ENCODE measurements at regions not wholly inside any gene's neighbourhood (a gene's known extent, or its start where the extent isn't known, plus 50 kb on each side); places are given as distances from the start of the nearest gene placed in this dataset.
A peak's percentile ranks its signal among the peaks of the same experiment; 100 is the strongest.

DNA sequence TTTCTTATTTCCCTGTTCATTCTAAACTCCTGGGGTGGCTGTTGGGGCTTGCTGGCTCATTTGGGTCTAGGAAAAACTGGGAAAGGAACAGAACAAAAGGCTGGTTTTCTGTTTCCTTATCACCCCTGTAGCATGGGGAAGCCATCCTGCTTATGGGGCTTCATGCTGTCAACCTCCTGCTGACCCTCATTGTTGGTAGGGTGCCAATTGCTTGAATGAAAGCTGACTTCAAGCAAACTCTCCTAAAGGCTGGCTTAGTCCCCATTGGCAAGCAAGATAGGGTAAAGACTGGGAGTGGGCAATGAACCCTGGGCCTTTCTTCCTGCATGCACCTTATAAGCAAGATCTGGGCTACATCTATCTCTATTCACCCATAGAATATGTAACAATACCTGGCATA, 511.6 kb downstream of the DMAC1 start:
- no peak for DNase-seq

GRCh38 chr9:7287065-7287464, 512.5 kb downstream of the DMAC1 start:
- DNase-seq: peak; percentile 97

GRCh38 chr9:7286101-7286500, 513.5 kb downstream of the DMAC1 start:
- DNase-seq: no peak

DNA sequence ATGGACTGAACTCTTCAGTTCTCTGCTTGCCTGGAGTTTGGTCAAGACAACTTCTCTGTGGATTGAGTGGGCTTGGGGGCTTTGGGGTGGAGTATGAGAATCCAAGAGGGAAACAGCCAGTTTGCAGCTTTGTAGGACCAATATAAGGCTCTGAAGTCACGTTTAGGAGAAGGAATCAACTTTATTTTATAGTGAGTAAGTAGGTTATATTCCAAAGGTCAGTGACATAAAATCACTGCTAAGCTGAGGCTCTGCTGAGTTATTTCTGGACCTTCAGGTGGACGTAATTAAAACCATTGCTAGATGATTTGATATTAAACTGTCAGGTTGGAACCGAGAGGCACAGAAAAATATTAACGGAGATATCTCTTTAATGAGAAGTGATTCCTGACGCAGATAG, 514.4 kb downstream of the DMAC1 start:
- no peak for DNase-seq

DNA sequence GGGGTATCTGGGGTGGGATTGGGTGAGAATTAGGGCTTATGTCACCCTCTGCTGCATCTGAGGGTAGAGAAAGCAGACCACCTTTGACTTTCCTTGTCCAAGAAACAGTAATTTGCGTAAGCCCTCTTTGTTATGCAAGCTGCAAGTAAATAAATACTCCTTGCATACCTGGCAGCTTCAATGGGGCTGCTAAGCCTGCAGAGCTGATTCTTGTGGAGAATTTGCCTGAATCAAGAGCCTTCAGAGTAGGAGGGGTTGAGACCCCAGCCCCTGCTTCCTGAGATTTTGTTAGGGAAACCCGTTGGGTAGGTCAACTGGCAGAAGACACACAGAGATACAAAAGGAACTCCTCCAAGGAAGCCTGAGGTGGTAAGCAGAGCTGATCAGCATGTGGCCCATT, 515.1 kb downstream of the DMAC1 start:
- DNase-seq: no peak

DNA sequence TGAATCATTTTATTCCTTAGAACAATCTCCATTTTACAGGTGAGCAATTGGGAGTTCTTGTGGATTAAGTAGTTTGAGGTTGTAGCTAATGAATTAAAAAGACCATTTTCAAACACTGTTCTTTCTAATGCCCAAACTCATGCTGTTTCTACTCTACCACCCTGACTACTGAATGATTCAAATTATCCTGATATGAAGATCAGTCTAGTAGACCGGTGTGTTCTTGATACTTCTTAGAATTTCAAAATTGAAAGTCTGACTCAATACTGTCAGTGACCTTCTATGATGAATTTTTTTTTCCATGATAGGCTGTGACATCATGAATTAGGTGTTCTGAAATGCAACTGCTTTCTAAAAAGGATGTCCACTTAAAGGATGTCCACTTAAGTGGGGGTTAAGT, 515.5 kb downstream of the DMAC1 start:
- DNase-seq: no peak

GRCh38 chr9:7273575-7273974, 515.8 kb downstream of the KDM4C start:
- DNase-seq: no peak

GRCh38 chr9:7266911-7267595, 509.3 kb downstream of the KDM4C start:
- peak; percentile 84 for DNase-seq

GRCh38 chr9:7265181-7265580, 507.4 kb downstream of the KDM4C start:
- DNase-seq: peak; percentile 19

DNA sequence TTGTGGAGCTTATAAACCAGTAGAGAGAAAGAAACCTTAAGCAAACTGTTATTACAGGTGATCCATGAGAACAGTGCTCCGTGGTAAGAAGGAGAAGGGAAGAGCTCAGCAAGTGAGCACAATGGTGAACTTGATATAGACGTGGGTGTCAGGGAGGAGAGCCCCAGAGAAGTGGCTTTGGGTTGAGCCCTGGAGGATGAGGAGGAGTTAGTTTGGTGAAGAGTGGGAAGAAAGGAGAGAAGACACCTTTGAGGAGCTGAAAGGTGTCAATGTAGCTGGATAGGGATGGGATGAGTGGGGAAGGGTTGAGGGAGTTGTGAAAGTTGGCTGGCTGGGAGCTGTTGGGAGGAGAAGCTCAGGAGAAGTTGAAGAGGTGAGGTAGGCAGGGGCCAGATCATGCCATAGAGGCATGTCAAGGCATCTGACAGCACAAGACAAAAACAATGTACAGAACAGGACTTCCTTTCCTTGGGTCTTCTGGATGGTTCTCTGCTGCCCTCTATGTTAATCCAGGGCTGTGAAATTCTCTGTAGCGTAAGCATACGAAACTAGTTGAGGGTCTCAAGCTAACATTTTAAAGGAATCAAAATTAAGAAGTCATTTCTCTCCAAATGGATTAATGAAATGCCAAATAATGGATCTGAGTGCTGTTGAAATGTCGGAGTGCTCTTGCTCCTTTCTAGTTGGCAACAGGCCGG, 501.9 kb downstream of the KDM4C start:
- no peak for DNase-seq

- peak; percentile 27 for DNase-seq
Observed at GRCh38 chr9:7258688-7259396, 501.1 kb downstream of the KDM4C start.

DNA sequence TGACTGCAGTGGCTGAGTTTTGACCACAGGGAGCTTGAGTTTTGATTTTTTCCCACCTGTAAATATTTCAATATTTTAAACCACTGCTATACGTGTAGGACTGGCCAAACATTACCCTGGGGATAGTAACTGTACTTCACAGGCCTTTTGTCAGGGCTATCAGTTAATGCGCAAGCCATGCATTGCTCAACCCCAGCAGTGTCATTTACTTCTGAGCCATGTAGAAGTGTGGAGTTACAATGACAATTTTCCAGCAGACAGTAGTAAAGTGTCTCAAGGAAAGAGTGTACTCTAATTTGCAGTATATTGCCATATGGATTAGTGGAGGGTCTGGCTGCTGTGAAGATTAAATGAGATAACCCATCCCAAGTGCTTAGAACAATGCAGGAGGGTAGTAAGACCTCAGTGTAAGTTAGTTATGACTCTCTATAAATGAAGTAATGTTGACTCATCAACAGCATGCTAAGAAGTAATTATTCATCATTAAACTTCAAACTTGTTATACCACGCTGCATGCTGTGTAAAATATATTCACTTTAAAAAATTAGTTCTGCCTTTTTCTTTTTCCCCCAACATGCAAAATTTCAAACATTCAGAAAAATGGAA, 489.2 kb downstream of the KDM4C start:
- no peak for DNase-seq

DNA sequence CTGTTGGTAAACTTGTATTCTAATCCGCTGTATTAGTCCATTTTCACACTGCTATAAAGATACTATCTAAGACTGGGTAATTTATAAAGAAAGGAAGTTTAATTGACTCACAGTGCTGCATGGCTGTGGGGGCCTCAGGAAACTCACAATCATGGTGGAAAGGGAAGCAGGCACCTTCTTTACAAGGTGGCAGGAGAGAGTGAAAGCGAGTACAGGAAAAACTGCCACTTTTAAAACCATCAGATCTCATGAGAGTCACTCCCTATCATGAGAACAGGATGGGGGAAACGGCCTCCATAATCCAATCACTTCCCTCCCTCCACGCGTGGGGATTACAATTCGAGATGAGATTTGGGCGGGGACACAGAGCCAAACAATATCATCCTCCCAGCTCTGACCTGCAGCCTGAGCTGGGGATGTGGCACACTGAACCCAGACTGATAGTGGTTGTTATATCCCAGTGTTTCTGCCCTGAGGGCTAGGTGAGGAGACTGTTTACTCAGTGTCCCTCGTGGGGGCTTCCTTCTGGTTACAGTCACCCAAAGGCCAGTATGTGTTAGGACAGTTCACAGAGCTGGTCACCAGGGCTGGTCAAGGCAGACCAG, 488.3 kb downstream of the KDM4C start:
- DNase-seq: no peak

GRCh38 chr9:7243838-7244237, 486.1 kb downstream of the KDM4C start:
- DNase-seq: no peak

DNA sequence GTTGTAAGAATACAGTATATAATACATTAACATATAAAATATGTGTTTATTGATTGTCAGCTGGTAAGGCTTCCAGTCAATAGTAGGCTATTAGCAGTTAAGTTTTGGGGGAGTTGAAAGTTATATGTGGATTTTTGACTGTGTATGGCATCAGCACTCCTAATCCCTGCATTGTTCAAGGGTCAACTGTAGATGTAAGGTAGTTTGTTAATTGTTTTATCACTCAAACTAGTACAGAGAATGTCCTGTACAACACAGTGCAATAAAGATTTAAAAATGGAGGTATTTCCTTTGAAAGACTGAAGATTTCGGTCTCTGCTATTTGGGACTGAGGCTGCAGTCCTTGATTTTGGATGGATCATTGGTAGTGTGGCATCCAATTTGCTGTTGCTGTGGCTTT, 484.4 kb downstream of the KDM4C start:
- no peak for DNase-seq

- no peak for DNase-seq
Observed at GRCh38 chr9:7241694-7242093, 483.9 kb downstream of the KDM4C start.

DNA sequence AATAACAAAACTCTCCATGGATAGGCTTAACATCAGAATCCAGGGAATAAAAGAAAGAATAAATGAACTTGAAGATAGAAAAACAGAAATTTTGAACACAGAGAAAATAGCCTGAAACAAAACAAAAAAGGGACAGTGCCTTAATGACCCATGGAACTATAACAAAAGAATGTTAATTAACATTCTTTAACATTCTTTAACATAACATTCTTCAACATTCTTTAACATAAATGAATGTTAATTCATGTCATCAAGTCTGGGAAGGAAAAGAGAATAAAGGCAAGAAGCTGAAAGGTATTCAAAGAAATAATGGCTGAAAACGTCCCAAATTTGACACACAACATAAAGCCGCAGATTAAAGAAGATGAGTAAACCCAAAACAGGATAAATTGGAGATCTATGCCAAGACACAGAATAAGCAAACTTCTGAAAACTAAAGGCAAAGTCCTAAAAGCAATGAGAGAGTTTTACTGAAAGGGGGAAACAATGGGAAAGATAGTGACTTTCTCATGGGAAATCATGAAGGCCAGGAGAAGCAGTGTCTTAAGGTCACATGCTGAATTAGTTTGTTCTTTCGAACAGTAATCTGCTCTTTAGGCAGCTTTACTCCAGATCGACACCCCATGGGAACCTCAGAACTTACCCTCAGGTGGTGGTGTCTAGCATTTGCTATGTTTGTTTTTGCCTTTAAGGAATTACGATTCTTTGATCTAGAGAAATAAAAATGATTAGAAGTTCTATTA, 483.0 kb downstream of the KDM4C start:
- no peak for DNase-seq

DNA sequence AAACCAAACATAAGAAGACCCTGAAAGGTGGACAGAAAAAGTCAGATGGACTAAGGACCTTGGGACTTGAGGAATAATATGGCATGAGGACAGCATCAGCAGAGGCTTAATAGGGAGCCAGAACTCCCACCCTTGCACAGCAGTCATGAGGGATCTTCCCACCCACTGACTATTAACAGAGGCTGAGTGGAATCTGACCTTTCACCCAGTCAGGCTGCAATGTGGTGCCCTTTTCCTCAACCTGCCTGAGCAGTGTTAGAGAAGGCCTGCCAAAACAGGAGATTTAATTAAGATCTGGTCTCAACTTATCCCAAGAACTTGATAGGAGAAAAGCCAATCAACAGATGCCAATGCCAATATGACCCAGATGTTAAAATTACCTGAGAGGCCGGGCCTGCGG, 481.9 kb downstream of the KDM4C start:
- no peak for DNase-seq

- DNase-seq: no peak
Observed at GRCh38 chr9:7238247-7238637, 480.5 kb downstream of the KDM4C start.

GRCh38 chr9:7237473-7238246, 479.9 kb downstream of the KDM4C start:
- peak; percentile 92 for DNase-seq

- no peak for DNase-seq
Observed at GRCh38 chr9:7236186-7236585, 478.4 kb downstream of the KDM4C start.

- DNase-seq: no peak
Observed at GRCh38 chr9:7234144-7234543, 476.4 kb downstream of the KDM4C start.

Measured in NCI-H1105 treated with DMSO at 0.1 percent for 48 hours (cell line).